NB4 (cell line): ENCODE measurements at regions not wholly inside any gene's neighbourhood (a gene's known extent, or its start where the extent isn't known, plus 50 kb on each side); places are given as distances from the start of the nearest gene placed in this dataset.

ENCODE experiments used
- CTCF ChIP-seq: IDR thresholded peaks from one replicate; pipeline ENCODE4 v1.5.1; 2012; ENCODE audit warnings: low read depth, low read length
- MYC ChIP-seq: IDR thresholded peaks from 2 replicates; pipeline ENCODE4 v1.6.1; 2011; ENCODE audit warnings: low read depth, low read length

DNA sequence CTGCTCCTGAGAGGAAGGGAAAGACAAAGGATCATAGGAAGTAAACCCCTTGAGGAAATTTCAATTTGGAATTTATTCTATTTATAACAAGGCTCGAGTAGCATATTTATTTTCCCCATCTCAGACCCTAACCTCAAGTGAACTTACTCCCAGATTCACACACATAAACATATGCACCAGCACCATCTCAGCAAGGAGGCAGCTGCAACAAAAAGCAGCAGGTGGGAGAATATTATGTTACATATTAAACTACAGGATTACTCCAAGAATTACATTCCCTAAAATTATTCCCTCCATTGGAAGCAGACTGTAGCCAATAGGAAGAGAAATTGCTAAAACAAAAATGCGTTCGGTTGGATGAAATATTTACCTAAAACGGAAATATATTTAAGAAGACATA is 108.4 kb upstream of the PRSS3 start:
- no peak for TF ChIP-seq CTCF
- no peak for TF ChIP-seq MYC
